NT2/D1 (cell line): ENCODE measurements at regions not wholly inside any gene's neighbourhood (a gene's known extent, or its start where the extent isn't known, plus 50 kb on each side); places are given as distances from the start of the nearest gene placed in this dataset.

Source experiments
- SUZ12 ChIP-seq: IDR thresholded peaks from 2 replicates; pipeline ENCODE4 v1.6.1; 2011; ENCODE audit not compliant: insufficient read length, insufficient read depth; ENCODE audit errors: extremely low read depth
- YY1 ChIP-seq: IDR thresholded peaks from 2 replicates; pipeline ENCODE4 v1.6.1; 2011; ENCODE audit not compliant: insufficient read length, insufficient read depth

- TF ChIP-seq SUZ12 (no peak), YY1 (no peak)
Observed at GRCh38 chr20:60354024-60354580, 395.9 kb downstream of the CDH26 start.
